Ascending aorta (tissue), 2 donors: ENCODE measurements at regions not wholly inside any gene's neighbourhood (a gene's known extent, or its start where the extent isn't known, plus 50 kb on each side); places are given as distances from the start of the nearest gene placed in this dataset.
"Not testable (repeated sequence)": the region's sequence is repeated elsewhere in the genome, so short reads cannot be mapped to it uniquely, and the experiment has no call there.

Source experiments
- DNase-seq, 2 donors: peaks; one replicate each; pipeline ENCODE4 v3.0.0-alpha.2; 2019; ENCODE audit warnings: low spot score in 2 of 2
- H3K27ac ChIP-seq, 2 donors: fragments of 200-600 bp; sonication (generic); one replicate each; pipeline ENCODE4 v1.5.1; 2016 to 2017; ENCODE audit warnings: mild to moderate bottlenecking in 1 of 2
- H3K27me3 ChIP-seq: fragments of 200-600 bp; sonication (generic); one replicate; pipeline ENCODE4 v1.5.1; 2017
- H3K36me3 ChIP-seq, 2 donors: fragments of 200-600 bp; sonication (generic); one replicate each; pipeline ENCODE4 v1.5.1; 2016
- H3K4me1 ChIP-seq, 2 donors: fragments of 200-600 bp; sonication (generic); one replicate each; pipeline ENCODE4 v1.5.1; 2016 to 2017; ENCODE audit warnings: mild to moderate bottlenecking in 1 of 2
- H3K4me3 ChIP-seq, 2 donors: fragments of 200-600 bp; sonication (generic); one replicate each; pipeline ENCODE4 v1.5.1; 2016 to 2017; ENCODE audit warnings: mild to moderate bottlenecking in 1 of 2
- H3K9me3 ChIP-seq, 2 donors: fragments of 200-600 bp; sonication (generic); one replicate each; pipeline ENCODE4 v1.5.1; 2016
- intact Hi-C: fragments of 100-400 bp; cut with DNase I; formaldehyde crosslinking; loops from one replicate; pipeline ENCODE4 v1.15.1; 2023
- TF ChIP-seq, protein P1 (sequence below), 3 experiments: fragments of 200-600 bp in 2 of 3; fragments of 450-650 bp in 1 of 3; sonication (generic) in 2 of 3; IDR thresholded peaks; one replicate each; pipeline ENCODE4 v1.5.1; 2016 to 2019; ENCODE audit warnings: antibody characterized with exemption in 3 of 3, mild to moderate bottlenecking in 1 of 3, moderate library complexity in 1 of 3

DNA sequence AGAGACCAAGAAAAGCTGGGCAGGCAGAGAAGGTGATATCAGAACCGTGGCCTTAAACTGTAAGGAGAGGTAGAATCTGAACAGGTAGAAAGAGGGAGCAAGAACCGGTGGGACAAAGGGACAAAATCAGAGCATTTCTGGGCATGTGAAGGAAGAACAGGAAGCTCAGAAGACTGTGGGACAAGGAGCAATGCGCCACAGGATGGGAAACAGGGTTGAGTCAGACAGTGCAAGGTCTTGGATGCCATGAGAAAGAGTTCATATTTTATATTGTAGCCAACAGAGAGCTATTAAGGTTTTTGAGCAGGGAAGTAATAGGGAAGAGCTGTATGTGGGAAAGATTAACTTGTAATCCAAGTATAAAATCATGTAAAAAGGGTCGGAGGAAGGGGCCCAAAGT is 106.4 kb upstream of the UGP2 start:
- Histone ChIP-seq H3K36me3 (no peaks in the 10 kb centered on the region), H3K4me1 (peaks cover 0 to 17% of the 10 kb centered on the region in 2 donors), H3K9me3 (no peaks in the 10 kb centered on the region), H3K27me3 (no peaks in the 10 kb centered on the region), H3K27ac (peak overlapping the region; percentile 21 to 54), H3K4me3 (no peak overlapping the region)
- TF ChIP-seq, protein P1, sequence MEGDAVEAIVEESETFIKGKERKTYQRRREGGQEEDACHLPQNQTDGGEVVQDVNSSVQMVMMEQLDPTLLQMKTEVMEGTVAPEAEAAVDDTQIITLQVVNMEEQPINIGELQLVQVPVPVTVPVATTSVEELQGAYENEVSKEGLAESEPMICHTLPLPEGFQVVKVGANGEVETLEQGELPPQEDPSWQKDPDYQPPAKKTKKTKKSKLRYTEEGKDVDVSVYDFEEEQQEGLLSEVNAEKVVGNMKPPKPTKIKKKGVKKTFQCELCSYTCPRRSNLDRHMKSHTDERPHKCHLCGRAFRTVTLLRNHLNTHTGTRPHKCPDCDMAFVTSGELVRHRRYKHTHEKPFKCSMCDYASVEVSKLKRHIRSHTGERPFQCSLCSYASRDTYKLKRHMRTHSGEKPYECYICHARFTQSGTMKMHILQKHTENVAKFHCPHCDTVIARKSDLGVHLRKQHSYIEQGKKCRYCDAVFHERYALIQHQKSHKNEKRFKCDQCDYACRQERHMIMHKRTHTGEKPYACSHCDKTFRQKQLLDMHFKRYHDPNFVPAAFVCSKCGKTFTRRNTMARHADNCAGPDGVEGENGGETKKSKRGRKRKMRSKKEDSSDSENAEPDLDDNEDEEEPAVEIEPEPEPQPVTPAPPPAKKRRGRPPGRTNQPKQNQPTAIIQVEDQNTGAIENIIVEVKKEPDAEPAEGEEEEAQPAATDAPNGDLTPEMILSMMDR (IDR thresholded peaks at IDR 0.05): no peak
- intact Hi-C loops: no loop called here
- no peak for DNase-seq

DNA sequence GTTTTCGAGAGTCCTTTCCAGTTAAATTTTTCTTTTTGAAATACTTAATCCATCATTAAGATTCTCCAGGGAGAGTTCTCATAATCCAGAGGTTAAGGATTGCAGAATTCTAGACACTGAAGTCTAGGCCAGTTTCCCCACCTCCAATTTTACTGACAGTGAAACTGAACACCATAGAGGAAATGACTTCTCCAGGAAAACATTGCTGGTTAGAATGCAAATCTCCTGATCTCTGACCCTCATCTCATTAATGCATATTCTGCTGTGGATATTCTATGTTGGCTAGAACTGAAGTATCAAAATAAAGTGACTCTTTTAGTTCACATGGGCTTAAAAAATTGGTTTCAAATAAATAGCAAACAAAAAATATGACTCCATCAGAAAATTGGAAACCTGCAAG is 105.8 kb upstream of the UGP2 start:
- TF ChIP-seq, protein P1 (IDR thresholded peaks at IDR 0.05): no peak

DNA sequence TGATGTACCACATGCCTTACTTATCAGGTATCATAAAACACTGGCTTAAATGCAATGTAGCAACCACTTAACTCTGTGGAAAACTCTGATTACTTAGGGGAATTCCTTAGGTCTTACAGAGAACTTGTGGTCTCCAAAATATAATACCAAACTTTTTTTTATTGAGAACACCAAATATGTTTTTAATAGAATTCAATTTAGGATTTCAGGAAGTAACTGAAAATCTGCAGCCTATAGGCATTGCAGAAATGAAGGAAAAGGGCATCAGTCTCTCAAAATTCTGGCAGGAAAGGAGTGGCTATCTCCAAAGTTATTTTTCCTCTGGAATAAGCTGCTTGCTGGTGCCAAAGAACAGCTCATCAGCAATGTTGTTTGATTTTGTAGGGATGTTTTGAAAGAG is 105.3 kb upstream of the UGP2 start:
- intact Hi-C loops: no loop called here
- Histone ChIP-seq H3K27me3 (no peaks in the 10 kb centered on the region), H3K36me3 (no peaks in the 10 kb centered on the region), H3K9me3 (no peaks in the 10 kb centered on the region), H3K27ac (no peak overlapping the region), H3K4me3 (no peak overlapping the region), H3K4me1 (peaks cover 0 to 25% of the 10 kb centered on the region in 2 donors)
- no peak for DNase-seq
- TF ChIP-seq, protein P1 (IDR thresholded peaks at IDR 0.05): no peak

More for the DNA sequence above, 105.8 kb upstream of the UGP2 start:
- H3K9me3 ChIP-seq: no peaks in the 10 kb centered on the region
- no peaks in the 10 kb centered on the region for H3K36me3 ChIP-seq
- intact Hi-C loops: no loop called here
- H3K4me3 ChIP-seq: no peak overlapping the region
- peak overlapping the region in 1 of 2 donors; percentile 21 for H3K27ac ChIP-seq
- no peak for DNase-seq
- no peaks in the 10 kb centered on the region for H3K27me3 ChIP-seq
- H3K4me1 ChIP-seq: peaks cover 0 to 20% of the 10 kb centered on the region in 2 donors

DNA sequence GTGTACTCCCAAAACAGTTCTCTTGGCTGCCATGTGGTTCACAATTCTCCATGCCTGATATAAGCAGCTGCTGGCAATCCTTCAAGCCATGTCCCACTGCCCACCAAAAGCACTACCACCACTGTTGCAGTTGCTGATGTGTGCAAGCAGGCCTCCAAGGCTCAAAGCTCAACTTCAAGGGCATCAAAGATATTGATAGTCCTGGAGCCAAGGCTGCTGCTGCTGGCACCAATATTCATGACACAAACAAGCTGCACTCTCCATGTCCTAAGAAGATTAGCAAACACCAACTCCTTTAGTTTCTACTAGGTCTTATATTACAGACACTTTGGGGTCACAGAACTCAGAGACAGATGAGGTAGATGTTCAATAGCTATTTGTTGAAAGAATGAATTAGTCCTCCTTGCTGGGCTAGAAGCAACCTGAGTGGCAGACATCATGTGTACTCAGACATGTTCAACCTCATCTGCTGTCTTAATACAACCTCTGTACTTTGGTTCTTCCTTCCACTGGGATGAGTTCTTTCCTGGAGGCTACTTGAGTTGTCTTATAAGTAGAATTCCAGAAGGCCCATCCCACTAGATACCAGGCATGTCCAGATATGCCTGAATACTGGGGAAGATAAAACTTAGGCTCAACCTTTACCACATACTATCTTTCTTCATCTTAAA is 104.5 kb upstream of the UGP2 start:
- Histone ChIP-seq H3K27ac (peak overlapping the region; percentile 25 to 40), H3K4me1 (peaks cover 0 to 29% of the 10 kb centered on the region in 2 donors), H3K9me3 (no peaks in the 10 kb centered on the region), H3K36me3 (no peaks in the 10 kb centered on the region), H3K4me3 (no peak overlapping the region), H3K27me3 (no peaks in the 10 kb centered on the region)
- no peak for DNase-seq
- intact Hi-C loops: no loop called here
- TF ChIP-seq, protein P1 (IDR thresholded peaks at IDR 0.05): no peak

DNA sequence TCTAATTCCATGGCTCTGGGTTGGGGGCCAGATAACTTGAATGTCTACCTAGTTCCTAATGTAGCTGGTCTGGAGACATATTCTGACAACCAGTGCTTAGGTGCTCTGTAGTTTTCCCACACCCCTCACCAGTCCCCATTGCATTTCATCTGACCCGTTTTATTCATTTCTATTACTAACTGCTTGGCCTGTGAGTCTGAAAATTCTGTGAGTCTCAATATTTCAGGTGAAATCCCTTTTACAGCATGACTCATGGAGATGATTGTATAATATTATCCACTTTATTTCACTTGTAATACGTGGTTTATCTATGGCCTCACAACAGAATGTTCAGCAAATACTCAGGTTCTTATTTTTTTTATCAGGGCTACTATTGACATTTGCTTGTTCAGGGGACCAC is 103.7 kb upstream of the UGP2 start:
- Histone ChIP-seq H3K9me3 (no peaks in the 10 kb centered on the region), H3K4me1 (peaks cover 0 to 29% of the 10 kb centered on the region in 2 donors), H3K27ac (peak overlapping the region; percentile 25 to 40), H3K27me3 (no peaks in the 10 kb centered on the region), H3K36me3 (no peaks in the 10 kb centered on the region), H3K4me3 (no peak overlapping the region)
- TF ChIP-seq, protein P1 (IDR thresholded peaks at IDR 0.05): no peak
- no peak for DNase-seq
- intact Hi-C loops: loop anchor here (2.0 kb wide), 1 partner anchor 41 kb away; no protein-coding TSS in a partner anchor

DNA sequence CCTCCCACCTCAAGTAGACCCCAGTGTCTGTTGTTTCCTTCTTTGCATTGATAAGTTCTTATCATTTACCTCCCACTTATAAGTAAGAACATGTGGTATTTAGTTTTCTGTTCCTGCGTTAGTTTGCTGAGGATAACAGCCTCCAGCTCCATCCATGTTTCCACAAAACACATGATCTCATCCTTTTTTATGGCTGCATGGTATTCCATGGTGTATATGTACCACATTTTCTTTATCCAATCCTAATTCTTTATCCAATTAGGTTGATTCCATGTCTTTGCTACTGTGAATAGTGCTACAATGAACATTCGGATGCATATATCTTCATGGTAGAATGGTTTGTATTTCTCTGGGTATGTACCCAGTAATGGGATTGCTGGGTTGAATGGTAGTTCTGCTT is 102.5 kb upstream of the UGP2 start:
- not testable (repeated sequence) for H3K27ac ChIP-seq, H3K27me3 ChIP-seq, H3K4me3 ChIP-seq, DNase-seq, H3K9me3 ChIP-seq, H3K36me3 ChIP-seq
- H3K4me1 ChIP-seq: peaks cover 0 to 29% of the 10 kb centered on the region in 2 donors
- intact Hi-C loops: loop anchor here (2.0 kb wide), 1 partner anchor 42 kb away; no protein-coding TSS in a partner anchor
